ENCODE measurements at regions not wholly inside any gene's neighbourhood (a gene's known extent, or its start where the extent isn't known, plus 50 kb on each side); places are given as distances from the start of the nearest gene placed in this dataset.
"Not testable (repeated sequence)": the region's sequence is repeated elsewhere in the genome, so short reads cannot be mapped to it uniquely, and the experiment has no call there.

DNA sequence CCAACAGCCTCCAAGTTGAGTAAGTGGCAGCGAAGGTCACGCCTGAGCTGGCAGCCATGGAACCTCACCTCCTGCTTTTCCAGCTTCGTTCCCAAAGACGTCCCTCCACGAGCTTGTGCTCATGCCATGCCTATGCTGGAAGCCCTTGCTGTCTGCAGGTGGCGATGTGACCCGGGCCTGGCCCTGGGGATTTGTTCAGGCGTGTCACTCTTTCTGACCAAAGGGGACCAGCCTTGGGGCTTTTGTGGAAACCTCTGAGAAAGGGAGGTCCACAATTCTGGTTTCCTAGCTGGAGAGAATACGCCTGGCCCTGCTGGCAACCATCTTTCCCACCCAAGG, 183.4 kb downstream of the TRIM43 start:
- H3K9me3 ChIP-seq (ENCODE audit: low read length); H3K4me3 ChIP-seq (ENCODE audit: low read depth, low read length, poor library complexity, severe bottlenecking); H3K4me2 ChIP-seq (ENCODE audit: low read length); intact Hi-C loops (cut with micrococcal nuclease; ENCODE audit: unreplicated experiment); H3K36me3 ChIP-seq (ENCODE audit: insufficient read depth, low read length); DNase-seq (ENCODE audit: low spot score); BruUV-seq (replicated peaks); CTCF ChIA-PET (ENCODE audit: unreplicated experiment); H4K20me1 ChIP-seq (ENCODE audit: insufficient read depth, low read length); H3K79me2 ChIP-seq (ENCODE audit: insufficient read depth, low read depth, low read length); H3K27ac ChIP-seq (ENCODE audit: low read depth, low read length, poor library complexity, severe bottlenecking); H3K9me2 ChIP-seq (ENCODE audit: insufficient read depth, low read length); H3K4me1 ChIP-seq (ENCODE audit: insufficient read depth, low read length, poor library complexity, severe bottlenecking); POLR2A ChIA-PET; H2AFZ ChIP-seq (ENCODE audit: low read length): not testable (repeated sequence)

Measured in OCI-LY7 (cell line).